ENCODE measurements at regions not wholly inside any gene's neighbourhood (a gene's known extent, or its start where the extent isn't known, plus 50 kb on each side); places are given as distances from the start of the nearest gene placed in this dataset.

GRCh38 chr21:35678393-35678792, 381.9 kb downstream of the SETD4 start:
- no peaks in the 10 kb centered on the region for H4K20me1 ChIP-seq (replicated peaks; ENCODE audit: control insufficient read depth, extremely low read depth, insufficient read depth, low read length)
- dilution Hi-C loops (cut with MboI; ENCODE audit: extremely low pct_ligation_motif_present, low sequenced_read_pairs) (no loop called here), intact Hi-C loops (cut with micrococcal nuclease) (no loop called here)
- DNase-seq (ENCODE audit: low read depth, low spot score) (no peak), FAIRE-seq (no peak)
- H3K36me3 ChIP-seq (ENCODE audit: control insufficient read depth in 2 of 2, extremely low read depth in 1 of 2, insufficient read depth in 2 of 2, low read length in 2 of 2): no peaks in the 10 kb centered on the region
- H3K9me3 ChIP-seq (replicated peaks; ENCODE audit: control insufficient read depth, insufficient read depth, low read length): no peaks in the 10 kb centered on the region
- H3K9ac ChIP-seq (replicated peaks; ENCODE audit: extremely low read depth, insufficient read depth, low read length): no peak overlapping the region
- H3K27ac ChIP-seq (ENCODE audit: insufficient read depth, low read depth, low read length): no peak overlapping the region
- ChIA-PET POLR2A (no interaction called here), CTCF (no interaction called here)
- H2AFZ ChIP-seq (ENCODE audit: low read depth, low read length): no peak overlapping the region
- TF ChIP-seq JUN (IDR thresholded peaks at IDR 0.05; ENCODE audit: borderline replicate concordance, insufficient read depth, insufficient read length, low read depth) (no peak), MYC (IDR thresholded peaks at IDR 0.05; ENCODE audit: low read depth, low read length) (no peak), FOS (IDR thresholded peaks at IDR 0.05; ENCODE audit: borderline replicate concordance, insufficient read depth, low read length) (no peak), CTCF (IDR thresholded peaks at IDR 0.05; ENCODE audit: extremely low read depth in 1 of 2, insufficient read depth in 1 of 2, low read depth in 1 of 2, low read length in 2 of 2) (no peak), POLR2A (IDR thresholded peaks at IDR 0.05; ENCODE audit: low read depth, low read length) (no peak), POLR2AphosphoS5 (IDR thresholded peaks at IDR 0.05; ENCODE audit: insufficient read depth, low read depth, low read length) (no peak), GATA2 (IDR thresholded peaks at IDR 0.05; ENCODE audit: insufficient read depth, insufficient read length, low read depth, low read length) (no peak), EZH2 (IDR thresholded peaks at IDR 0.05; ENCODE audit: borderline replicate concordance, low read depth, low read length, severe bottlenecking) (no peak)
- TF ChIP-seq, protein P1, sequence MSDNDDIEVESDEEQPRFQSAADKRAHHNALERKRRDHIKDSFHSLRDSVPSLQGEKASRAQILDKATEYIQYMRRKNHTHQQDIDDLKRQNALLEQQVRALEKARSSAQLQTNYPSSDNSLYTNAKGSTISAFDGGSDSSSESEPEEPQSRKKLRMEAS (IDR thresholded peaks at IDR 0.05; ENCODE audit: insufficient read depth, insufficient read length): no peak
- no peak overlapping the region for H3K4me2 ChIP-seq (ENCODE audit: insufficient read depth, low read length)
- no TSS peak for BruUV-seq (replicated peaks)
- H3K4me1 ChIP-seq (ENCODE audit: control insufficient read depth, extremely low read depth, insufficient read depth, low read length): peaks cover 2% of the 10 kb centered on the region
- H3K27me3 ChIP-seq (ENCODE audit: control insufficient read depth in 2 of 2, insufficient read depth in 2 of 2, low read length in 2 of 2): peaks cover 33 to 45% of the 10 kb centered on the region in 2 experiments
- no peaks in the 10 kb centered on the region for H3K79me2 ChIP-seq (ENCODE audit: control insufficient read depth, insufficient read depth, low read length)
- no peaks in the 10 kb centered on the region for H3K9me1 ChIP-seq (replicated peaks; ENCODE audit: control insufficient read depth, extremely low read depth, insufficient read depth, low read length)
- H3K4me3 ChIP-seq (replicated peaks in 1 of 3; ENCODE audit: insufficient read depth in 1 of 3, low read depth in 1 of 3, low read length in 3 of 3): no peak overlapping the region

Measured in endothelial cell of umbilical vein (primary cell).